ENCODE measurements at regions not wholly inside any gene's neighbourhood (a gene's known extent, or its start where the extent isn't known, plus 50 kb on each side); places are given as distances from the start of the nearest gene placed in this dataset.

DNA sequence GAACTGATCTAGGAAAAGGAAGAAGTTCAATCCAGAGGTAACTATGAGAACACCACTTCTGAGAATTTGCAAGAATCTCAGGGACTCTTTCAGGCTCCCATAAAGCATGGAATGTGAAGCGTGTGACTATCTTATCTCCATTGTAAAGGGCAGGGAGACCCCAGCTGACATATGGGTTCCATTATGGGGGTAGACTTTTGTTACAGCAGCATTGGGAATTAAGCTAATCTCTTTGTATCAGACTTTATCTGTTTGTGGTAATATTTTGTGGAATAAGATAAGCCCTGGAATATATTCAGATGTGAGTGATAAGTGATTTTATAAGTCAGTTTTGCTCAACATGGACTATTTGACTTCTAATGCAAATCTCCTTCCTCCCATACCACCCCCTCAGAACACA lies 468.3 kb downstream of the MEIS1 start:
- H3K27me3 Mint-ChIP-seq = no peaks in the 10 kb centered on the region
- ATAC-seq = no peak

DNA sequence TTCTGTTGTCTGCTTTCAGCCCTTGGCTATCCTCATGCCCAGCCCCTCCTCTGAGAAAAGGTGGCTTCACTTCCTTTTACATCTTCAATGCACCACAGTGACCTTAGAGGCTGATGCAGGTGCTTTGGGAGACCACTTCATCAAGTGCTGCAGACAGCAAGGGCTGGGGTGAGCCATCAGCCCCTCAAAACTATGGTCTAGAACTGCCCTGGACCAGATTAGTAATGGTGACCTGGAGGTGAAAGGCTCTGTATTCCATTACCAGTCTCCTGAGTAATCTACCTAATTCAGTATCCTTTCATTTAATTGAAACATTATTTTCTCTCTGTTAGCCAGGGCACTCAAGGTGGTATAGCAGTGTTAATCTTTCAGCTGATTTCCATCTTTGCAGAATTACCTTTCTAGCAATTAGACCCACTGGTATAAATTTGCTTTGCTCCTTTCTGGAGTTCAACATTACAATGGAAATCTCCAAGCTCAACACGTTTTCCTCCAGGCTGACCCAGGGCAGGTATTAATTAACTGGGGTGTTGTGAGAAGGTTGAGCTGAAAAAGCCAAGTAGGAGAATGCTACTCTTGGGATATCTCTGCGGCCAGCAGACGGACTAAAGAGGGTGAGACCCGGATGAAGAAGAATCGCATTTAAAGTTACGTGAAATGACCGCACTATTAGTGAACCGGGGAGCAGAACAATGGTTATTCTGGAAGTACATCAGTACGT lies 469.0 kb downstream of the MEIS1 start:
- Mint-ChIP-seq H3K9me3 (no peaks in the 10 kb centered on the region), H3K4me1 (ENCODE audit: low read depth) (no peaks in the 10 kb centered on the region), H3K27ac (no peak overlapping the region), H3K4me3 (no peak overlapping the region), H3K27me3 (no peaks in the 10 kb centered on the region), H3K36me3 (ENCODE audit: low read depth) (no peaks in the 10 kb centered on the region)
- ChIA-PET POLR2A (interaction anchor here (1.0 kb wide), 1 partner anchor 60 kb away, joined by 3 read pairs; no protein-coding TSS in a partner anchor), CTCF (no interaction called here)
- ATAC-seq (no peak), DNase-seq (no peak)
- intact Hi-C loops (cut with micrococcal nuclease) = no loop called here
- TF ChIP-seq CTCF (IDR thresholded peaks at IDR 0.05) = no peak

More for the DNA sequence above, 468.3 kb downstream of the MEIS1 start:
- intact Hi-C loops (cut with micrococcal nuclease) = no loop called here
- H3K36me3 Mint-ChIP-seq (ENCODE audit: low read depth) = no peaks in the 10 kb centered on the region
- H3K9me3 Mint-ChIP-seq = no peaks in the 10 kb centered on the region
- no peaks in the 10 kb centered on the region for H3K4me1 Mint-ChIP-seq (ENCODE audit: low read depth)
- no peak for TF ChIP-seq CTCF (IDR thresholded peaks at IDR 0.05)
- H3K4me3 Mint-ChIP-seq = no peak overlapping the region
- no peak overlapping the region for H3K27ac Mint-ChIP-seq
- ChIA-PET POLR2A (no interaction called here), CTCF (no interaction called here)
- DNase-seq = no peak

DNA sequence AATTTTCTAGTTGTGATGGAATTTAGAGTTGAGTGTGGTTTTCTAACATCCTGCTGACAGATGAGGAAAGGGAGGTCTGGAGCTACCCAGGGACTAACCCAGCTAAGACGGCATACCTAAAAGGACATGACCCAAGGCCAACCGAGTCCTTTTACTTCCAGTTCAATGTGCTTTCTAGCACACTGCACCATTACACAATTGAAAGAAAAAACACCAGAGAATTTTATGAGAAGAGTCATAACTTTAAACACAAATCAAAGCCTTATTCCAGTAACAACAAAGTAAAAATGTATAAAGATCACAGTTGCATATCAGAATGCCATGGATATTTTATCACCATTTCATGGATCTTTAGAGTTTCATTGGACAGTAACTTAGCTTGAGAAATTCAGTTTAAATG lies 480.3 kb downstream of the MEIS1 start:
- H3K36me3 Mint-ChIP-seq (ENCODE audit: low read depth) = no peaks in the 10 kb centered on the region
- ChIA-PET CTCF (no interaction called here), POLR2A (no interaction called here)
- intact Hi-C loops (cut with micrococcal nuclease) = no loop called here
- no peak for TF ChIP-seq CTCF (IDR thresholded peaks at IDR 0.05)
- H3K9me3 Mint-ChIP-seq = peaks cover 3% of the 10 kb centered on the region
- no peaks in the 10 kb centered on the region for H3K4me1 Mint-ChIP-seq (ENCODE audit: low read depth)
- H3K27ac Mint-ChIP-seq = no peak overlapping the region
- no peak for DNase-seq
- ATAC-seq = no peak
- H3K4me3 Mint-ChIP-seq = no peak overlapping the region
- peaks cover 2% of the 10 kb centered on the region for H3K27me3 Mint-ChIP-seq

- Mint-ChIP-seq H3K4me1 (ENCODE audit: low read depth) (no peaks in the 10 kb centered on the region), H3K9me3 (no peaks in the 10 kb centered on the region), H3K4me3 (no peak overlapping the region), H3K27me3 (peaks cover 2% of the 10 kb centered on the region), H3K36me3 (ENCODE audit: low read depth) (no peaks in the 10 kb centered on the region), H3K27ac (no peak overlapping the region)
- POLR2A ChIA-PET = no interaction called here
- CTCF ChIA-PET = no interaction called here
- DNase-seq (no peak), ATAC-seq (no peak)
- intact Hi-C loops (cut with micrococcal nuclease) = no loop called here
- TF ChIP-seq CTCF (IDR thresholded peaks at IDR 0.05) = no peak
These were observed 477.8 kb upstream of the ETAA1 start for GRCh38 chr2:66919286-66919685.

DNA sequence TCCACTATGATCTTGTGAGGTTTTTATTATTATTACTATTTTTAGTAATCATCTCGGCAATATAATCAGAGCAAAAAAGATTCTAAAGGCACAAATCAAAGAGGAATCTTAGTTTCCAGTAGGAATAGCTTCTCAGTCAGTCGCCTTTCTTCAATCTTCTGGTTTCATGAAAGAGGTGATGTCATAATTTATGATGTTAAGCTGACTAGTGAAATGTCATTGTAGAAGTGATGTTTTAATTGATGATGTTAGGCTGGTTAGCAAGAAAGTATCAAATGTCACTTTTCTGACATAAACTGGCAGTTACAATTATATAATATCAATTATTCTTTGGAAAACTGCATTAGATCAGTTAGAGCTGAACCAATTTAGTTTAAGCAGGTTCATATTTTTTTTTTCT lies 476.7 kb upstream of the ETAA1 start:
- no peaks in the 10 kb centered on the region for H3K36me3 Mint-ChIP-seq (ENCODE audit: low read depth)
- H3K9me3 Mint-ChIP-seq = no peaks in the 10 kb centered on the region
- no peaks in the 10 kb centered on the region for H3K4me1 Mint-ChIP-seq (ENCODE audit: low read depth)
- TF ChIP-seq CTCF (IDR thresholded peaks at IDR 0.05) = no peak
- ChIA-PET POLR2A (no interaction called here), CTCF (no interaction called here)
- no peaks in the 10 kb centered on the region for H3K27me3 Mint-ChIP-seq
- ATAC-seq = no peak
- H3K27ac Mint-ChIP-seq = no peak overlapping the region
- no peak for DNase-seq
- intact Hi-C loops (cut with micrococcal nuclease) = no loop called here
- no peak overlapping the region for H3K4me3 Mint-ChIP-seq

Data from activated CD8-positive, alpha-beta T cell treated with anti-CD3 and anti-CD28 coated beads for 36 hours (primary cell).